HG03045 (cell line): ENCODE measurements at regions not wholly inside any gene's neighbourhood (a gene's known extent, or its start where the extent isn't known, plus 50 kb on each side); places are given as distances from the start of the nearest gene placed in this dataset.

Experiments
- ATAC-seq: cut with Tn5 transposase; IDR thresholded peaks from one replicate; pipeline ENCODE4 v1.9.1; 2021; ENCODE audit warnings: mild to moderate bottlenecking, moderate library complexity; ENCODE audit not compliant: unreplicated experiment

GRCh38 chr21:15149600-15150224 lies 84.9 kb upstream of the NRIP1 start:
- ATAC-seq = no peak

GRCh38 chr21:15151385-15152103 lies 86.7 kb upstream of the NRIP1 start:
- no peak for ATAC-seq

- ATAC-seq = no peak
Observed at GRCh38 chr21:15152591-15152990, 87.8 kb upstream of the NRIP1 start.

- peak; percentile 53 for ATAC-seq
Observed at GRCh38 chr21:15159382-15160020, 94.7 kb upstream of the NRIP1 start.

- ATAC-seq = no peak
Observed at GRCh38 chr21:15160136-15160535, 95.3 kb upstream of the NRIP1 start.

GRCh38 chr21:15162921-15163320 lies 98.1 kb upstream of the NRIP1 start:
- no peak for ATAC-seq

GRCh38 chr21:15164273-15164672 lies 99.5 kb upstream of the NRIP1 start:
- no peak for ATAC-seq

- no peak for ATAC-seq
Observed at GRCh38 chr21:15164678-15165303, 100.0 kb upstream of the NRIP1 start.

GRCh38 chr21:15170614-15171013 lies 105.8 kb upstream of the NRIP1 start:
- ATAC-seq = no peak

- no peak for ATAC-seq
Observed at GRCh38 chr21:15171546-15171945, 106.7 kb upstream of the NRIP1 start.

- no peak for ATAC-seq
Observed at GRCh38 chr21:15172963-15173362, 108.2 kb upstream of the NRIP1 start.

GRCh38 chr21:15174923-15175322 lies 110.1 kb upstream of the NRIP1 start:
- no peak for ATAC-seq

- no peak for ATAC-seq
Observed at GRCh38 chr21:15182731-15183130, 117.9 kb upstream of the NRIP1 start.

- ATAC-seq = no peak
Observed at GRCh38 chr21:15183813-15184257, 119.0 kb upstream of the NRIP1 start.

- no peak for ATAC-seq
Observed at GRCh38 chr21:15190412-15190811, 125.6 kb upstream of the NRIP1 start.

GRCh38 chr21:15190837-15191236 lies 126.0 kb upstream of the NRIP1 start:
- ATAC-seq = no peak

- no peak for ATAC-seq
Observed at GRCh38 chr21:15191342-15191741, 126.5 kb upstream of the NRIP1 start.

- no peak for ATAC-seq
Observed at GRCh38 chr21:15192243-15192642, 127.4 kb upstream of the NRIP1 start.

GRCh38 chr21:15193937-15194336 lies 129.1 kb upstream of the NRIP1 start:
- ATAC-seq = no peak

GRCh38 chr21:15195104-15195503 lies 130.3 kb upstream of the NRIP1 start:
- no peak for ATAC-seq

- ATAC-seq = no peak
Observed at GRCh38 chr21:15195768-15196167, 131.0 kb upstream of the NRIP1 start.

- no peak for ATAC-seq
Observed at GRCh38 chr21:15197696-15198095, 132.9 kb upstream of the NRIP1 start.
